Right renal pelvis (tissue), 4 donors: ENCODE measurements at regions not wholly inside any gene's neighbourhood (a gene's known extent, or its start where the extent isn't known, plus 50 kb on each side); places are given as distances from the start of the nearest gene placed in this dataset.
"Not testable (repeated sequence)": the region's sequence is repeated elsewhere in the genome, so short reads cannot be mapped to it uniquely, and the experiment has no call there.

ENCODE experiments used
- DNase-seq, 4 donors: peaks; one replicate each; pipeline ENCODE4 v3.0.0-alpha.2; 2013; ENCODE audit warnings: low read depth in 4 of 4, low spot score in 3 of 4, missing footprints in 1 of 4

DNA sequence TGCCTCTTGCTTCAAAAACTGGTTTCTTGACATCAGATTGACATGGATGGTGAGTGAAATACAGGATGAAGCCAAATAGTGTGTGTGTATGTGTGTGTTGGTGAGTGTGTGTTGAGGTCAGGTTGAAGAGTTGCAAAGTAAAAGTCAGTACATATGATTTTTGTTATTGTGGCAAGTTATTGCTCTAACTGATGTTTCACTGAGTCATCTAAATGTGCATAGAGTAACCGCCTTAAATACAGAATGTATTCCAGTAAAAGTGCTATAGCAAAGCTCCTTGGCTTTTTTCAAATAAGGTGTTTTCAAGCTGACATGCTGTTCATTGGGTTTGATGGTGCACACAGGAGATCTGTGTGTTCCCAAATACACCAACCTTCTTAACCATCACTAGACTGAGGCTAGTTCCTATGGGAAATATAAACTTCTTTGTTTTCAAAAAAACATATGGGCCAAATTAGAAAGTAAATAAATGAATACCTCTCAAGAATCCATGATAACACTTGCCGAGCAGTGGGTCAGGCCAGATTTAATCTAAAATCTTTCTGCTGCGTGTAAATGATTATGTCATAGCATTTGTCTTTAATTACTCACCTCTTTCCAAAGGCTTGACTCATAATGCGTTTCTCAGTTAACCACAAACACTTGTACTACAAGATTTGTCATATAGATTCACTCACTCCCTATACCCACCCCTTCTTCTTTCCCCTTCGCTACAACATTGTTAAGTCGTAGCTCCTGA, 151.1 kb downstream of the LYPLAL1 start:
- no peak for DNase-seq

DNA sequence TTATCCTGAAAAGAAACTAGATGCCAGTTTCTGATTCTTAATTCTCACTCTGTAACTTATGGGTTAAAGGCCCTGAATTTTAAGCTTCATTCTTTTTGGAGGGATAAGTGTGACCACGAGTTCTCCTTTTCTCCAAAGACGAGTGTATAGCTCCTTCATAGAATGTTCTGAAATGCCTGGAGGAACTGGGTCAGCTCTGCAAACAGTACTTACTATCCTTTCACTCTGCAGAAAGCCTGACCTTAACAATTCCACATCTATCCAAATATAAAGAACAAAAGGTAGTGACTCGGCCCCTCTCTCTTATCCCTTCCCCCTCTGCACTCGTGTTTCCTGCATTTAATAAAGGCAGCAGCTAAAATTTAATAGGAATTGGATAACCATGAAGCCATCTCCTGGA, 150.5 kb downstream of the LYPLAL1 start:
- no peak for DNase-seq

DNA sequence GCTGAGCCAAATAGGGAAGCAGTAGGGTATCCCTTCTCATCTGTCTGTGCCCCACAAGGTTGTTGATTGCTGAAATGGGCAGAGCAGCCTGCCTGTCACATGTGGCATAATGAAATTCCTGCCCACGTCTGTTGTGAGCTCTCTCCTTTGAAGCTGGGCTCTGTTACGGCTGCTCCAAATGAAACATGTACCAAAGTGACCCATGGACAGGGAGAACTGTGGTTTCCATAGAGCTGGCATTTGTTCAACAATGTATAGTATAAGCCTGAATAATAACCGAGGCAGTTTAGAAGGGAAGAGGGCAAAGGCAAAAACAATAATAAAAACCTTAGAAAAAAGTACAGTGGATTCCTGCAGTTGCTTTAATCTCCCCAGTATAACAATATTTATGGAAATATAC, 149.7 kb downstream of the LYPLAL1 start:
- DNase-seq = no peak

DNA sequence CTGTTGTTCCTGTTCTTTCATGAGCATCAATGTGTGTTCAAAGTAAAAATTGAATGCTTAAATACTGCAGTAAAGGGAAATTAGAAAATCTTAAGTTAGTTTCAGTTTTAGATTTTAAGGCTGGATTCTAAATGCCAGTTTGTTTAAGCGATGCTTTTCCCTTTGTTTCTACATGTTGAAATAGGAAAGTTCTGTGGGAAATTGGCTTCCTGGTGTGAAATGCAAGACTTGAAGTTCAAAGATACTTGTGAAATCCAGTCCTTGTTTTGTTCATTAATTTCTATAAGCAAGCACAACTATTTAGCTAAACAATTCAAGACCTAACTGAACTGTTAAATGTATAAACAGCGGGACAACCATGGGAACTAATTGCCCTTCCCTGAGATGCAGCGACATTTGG, 149.1 kb downstream of the LYPLAL1 start:
- DNase-seq = no peak

DNA sequence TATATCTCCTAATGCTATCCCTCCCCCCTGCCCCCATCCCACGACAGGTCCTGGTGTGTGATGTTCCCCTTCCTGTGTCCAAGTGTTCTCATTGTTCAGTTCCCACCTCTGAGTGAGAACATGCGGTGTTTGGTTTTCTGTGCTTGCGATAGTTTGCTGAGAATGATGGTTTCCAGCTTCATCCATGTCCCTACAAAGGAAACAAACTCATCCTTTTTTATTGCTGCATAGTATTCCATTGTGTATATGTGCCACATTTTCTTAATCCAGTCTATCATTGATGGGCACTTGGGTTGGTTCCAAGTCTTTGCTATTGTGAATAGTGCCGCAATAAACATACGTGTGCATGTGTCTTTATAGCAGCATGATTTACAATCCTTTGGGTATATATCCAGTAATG, 146.9 kb downstream of the LYPLAL1 start:
- not testable (repeated sequence) for DNase-seq

DNA sequence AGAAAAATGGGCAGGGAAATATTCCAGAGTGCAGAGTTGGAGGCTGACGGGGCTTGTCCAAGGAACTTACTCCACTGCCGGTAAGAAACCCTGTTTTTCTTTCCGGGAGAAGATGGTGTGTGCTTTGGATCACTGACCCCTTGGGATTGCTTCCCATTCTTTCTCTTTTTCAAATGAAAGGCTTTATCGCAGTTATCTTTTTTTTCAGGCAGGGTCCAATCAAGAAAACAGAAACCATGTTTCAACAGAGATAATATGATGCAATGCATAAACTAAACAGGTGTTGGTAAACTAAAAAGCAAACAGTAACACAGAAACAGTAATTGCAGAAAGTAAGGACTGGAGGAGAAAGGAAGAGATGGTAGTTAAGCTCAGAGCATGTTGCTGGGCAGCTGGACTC, 145.1 kb downstream of the LYPLAL1 start:
- DNase-seq = no peak

DNA sequence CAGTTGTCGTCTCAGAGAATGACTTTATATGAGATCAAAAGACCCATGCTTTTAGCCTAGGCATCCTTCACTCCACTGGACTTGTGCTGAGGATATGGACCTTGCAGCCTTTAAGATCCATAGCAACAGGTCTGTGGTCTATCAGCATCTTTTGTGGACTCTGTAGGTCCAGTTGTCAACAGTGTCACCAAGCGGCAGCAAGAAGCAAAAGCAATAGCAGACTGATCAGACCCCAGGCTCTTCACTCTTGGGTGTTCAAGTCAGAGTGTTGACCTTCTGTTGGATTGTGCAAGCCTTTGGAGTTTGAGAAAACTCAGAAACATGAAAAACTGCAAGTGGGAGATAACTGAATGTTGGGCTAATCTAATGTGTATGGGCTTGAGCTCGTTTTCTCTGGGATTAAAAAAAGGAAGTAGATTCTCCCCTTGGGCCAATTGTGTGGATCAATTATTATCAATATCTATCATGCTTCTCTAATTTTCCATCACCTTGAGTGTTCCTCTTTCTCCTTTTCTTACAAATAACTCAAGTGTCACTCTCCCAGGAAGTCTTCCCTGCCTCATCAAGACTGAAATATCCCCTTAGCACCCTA, 144.2 kb downstream of the LYPLAL1 start:
- DNase-seq = no peak

DNA sequence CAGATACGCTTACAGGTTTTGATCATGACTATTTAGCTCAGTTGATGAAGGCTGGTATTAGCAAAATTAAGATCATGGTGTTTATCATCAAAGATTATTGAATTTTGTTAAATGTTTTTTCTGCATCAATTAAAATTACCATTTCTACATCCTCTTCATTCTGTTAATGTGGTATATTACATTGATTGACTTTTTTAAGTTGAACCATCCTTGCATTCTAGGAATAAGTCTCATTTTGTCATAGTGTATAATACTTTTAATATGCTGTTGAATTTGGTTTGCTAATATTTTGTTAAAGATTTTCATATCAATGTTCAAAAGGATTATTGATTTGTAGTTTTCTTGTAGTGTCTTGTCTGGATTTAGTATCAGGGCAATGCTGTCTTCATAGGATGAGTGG, 142.4 kb downstream of the LYPLAL1 start:
- no peak for DNase-seq

DNA sequence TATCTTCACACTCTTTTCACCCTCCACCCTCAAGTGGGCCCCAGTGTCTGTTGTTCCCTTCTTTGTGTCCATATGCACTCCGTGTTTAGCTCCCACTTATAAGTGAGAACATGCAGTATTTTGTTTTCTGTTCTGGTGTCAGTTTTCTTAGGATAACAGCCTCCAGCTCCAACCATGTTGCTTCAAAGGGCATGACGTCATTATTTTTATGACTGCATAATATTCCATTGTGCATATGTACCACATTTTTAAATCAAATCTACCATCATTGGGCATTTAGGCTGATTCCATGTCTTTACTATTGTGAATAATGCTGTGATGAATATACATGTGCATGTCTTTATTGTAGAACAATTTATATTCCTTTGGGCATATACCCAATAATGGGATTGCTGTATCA, 140.3 kb downstream of the LYPLAL1 start:
- no peak for DNase-seq

DNA sequence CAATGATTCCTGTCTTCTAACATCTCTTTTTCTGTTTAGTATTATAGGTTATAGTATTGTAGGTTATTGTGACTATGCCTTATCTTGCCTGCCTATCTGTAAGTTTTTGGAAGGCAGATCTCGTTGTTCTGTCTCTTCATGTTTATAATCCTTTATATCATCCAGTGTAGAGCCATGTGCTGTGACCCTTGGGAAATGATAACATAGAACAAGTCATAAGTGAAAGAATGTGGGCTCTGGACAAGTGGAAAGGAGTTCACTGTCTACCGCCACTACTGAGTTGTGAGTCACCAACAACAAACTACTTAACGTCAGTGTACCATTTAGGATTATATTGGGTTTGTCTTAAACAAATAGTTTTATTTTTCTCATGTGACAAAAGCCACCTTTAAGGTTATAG, 139.3 kb downstream of the LYPLAL1 start:
- no peak for DNase-seq

DNA sequence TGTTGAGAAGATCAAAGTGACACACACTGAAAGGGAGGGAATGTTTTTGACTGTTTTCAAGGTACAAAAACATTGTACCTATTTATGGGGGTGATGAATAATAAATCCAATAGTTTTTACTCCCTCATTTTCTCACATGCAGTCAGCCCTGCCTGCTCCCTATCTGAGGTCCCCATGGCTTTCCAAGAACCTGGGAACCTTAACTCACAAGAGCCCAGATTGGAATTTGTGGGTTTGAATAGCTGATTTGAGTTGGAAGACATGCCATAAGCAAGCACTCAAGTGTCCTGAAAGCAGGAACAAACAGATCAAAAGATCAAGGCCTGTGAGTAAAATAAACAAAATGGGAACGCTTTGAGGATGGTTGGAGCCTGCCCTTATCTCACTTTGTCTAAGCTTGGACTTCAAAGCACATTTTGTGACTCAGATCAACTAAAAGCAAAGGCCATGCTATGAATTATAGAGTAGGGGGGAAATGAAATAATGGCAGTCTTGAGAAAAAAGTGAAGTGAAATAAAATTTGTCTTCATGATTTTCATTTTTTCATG, 136.6 kb downstream of the LYPLAL1 start:
- no peak for DNase-seq

DNA sequence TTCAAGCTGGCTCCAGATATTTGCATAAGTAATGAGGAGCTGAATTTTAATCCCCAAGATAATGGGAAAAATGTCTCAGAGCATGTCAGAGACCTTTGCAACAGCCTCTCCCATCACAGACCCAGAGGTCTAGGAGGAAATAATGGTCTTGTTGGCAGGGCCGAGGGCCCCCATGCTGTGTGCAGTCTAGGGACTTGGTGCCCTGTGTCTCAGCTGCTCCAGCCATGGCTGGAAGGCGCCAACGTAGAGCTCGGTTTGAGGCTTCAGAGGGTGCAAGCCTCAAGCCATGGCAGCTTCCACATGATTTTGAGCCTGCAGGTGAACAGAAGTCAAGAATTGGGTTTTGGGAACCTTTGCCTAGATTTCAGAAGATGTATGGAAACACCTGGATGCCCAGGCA, 134.7 kb downstream of the LYPLAL1 start:
- no peak for DNase-seq

DNA sequence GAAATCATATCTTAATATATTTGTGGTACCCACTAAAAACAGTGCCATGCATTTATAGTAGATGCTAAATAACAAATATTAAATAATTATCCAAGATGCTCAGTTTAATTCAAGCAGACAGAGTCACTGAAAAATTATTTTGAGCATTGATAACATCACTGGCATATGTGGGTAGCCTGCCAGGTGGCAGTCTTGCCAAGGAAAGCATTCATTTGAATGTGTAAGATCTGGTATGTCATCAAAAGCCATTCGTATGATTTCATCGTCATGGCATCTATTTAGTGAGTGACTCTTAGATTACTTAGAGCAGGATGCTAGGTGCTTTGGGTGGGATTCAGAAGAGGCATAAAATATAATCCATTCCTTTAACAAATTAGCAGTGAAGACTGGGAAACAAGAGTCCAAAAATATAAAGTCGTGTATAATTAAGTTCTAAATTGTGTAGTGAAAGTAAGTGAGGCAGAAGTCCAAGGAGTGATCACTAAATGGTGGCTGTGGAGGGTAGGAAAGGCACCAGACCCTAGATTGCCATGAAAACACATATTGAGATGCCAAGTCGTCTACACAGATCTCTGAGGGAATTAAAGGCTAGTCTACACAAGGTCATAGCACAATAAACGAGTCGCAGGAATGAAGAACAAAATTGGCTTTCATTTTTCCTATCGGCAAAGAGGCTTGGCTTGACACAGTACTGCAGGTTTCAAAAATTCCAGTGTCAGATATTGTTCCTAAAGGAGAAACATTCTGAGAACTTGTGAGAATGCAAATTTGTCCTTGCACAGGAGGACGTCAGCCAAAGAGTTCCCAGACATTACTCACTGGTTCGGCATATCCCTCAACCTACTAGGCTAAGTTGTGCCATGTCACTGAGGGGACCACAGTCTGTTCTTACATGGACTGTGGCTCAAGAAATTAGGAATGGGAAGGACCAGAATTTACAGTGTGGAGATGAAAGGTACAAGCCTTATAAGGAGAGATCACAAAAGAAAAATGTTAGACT, 130.8 kb downstream of the LYPLAL1 start:
- no peak for DNase-seq

DNA sequence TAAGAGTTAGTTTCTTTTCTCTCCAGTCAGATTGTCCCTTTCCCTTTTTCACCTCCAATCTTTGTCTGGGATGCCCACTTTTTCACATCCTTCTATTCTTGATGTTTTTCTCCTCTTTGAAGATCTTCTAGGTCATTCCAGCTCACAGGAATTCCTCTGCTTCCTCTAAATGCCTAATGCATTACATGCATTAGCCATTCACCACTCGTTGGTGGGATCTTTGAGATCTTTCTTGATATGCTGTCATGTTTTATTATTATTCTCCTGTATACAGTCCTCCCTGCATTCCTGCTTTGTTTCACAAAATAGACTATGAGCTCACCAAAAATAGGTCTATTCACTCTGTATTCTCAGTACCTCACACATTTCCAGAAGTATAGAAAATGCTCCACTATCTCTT, 129.0 kb downstream of the LYPLAL1 start:
- no peak for DNase-seq

DNA sequence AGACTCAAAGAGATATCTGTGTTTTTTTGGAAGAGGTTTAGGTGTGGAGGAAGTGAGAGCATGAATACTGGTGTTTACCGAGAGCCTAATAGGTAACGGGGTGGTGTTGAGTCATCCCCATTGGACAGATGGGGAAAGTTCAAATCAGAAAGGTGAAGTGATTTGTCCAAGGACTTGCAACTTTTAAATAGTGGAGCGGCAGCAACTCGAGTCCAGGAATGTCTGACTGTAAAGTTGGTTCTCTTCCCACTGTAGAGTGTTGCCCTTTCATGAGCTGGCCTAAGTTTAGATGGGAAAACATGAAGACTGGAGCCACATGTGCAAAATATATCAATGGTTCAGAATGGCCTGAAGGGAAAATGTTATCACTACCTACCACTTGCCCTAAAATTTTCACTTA, 125.7 kb downstream of the LYPLAL1 start:
- DNase-seq = no peak

DNA sequence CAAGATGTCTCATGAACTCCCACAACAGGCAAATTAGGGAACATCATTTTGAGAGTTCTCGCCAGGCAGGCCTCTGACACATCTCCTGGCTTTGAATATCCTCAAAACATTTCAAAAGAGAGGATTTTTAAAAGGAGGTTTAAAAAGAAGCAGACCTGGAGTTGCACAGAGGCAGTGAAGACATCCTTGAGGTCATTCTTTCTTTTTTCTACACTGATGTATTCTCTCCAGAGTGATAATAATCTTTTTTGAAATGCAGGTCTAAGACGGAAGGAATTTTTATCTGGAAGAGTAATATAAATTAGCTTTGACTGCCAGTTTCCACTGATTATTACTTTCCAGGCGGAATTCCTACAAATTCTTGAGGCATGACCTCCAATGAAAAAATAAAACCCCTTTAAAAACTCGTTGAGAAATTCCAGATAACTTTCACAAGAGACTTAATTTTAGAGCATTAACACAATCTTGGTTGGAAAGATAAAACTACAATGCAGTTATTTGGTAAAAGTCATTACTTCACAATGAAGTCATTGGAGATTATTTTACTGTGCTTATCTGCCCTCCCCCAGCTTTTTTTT, 125.0 kb downstream of the LYPLAL1 start:
- DNase-seq = no peak

DNA sequence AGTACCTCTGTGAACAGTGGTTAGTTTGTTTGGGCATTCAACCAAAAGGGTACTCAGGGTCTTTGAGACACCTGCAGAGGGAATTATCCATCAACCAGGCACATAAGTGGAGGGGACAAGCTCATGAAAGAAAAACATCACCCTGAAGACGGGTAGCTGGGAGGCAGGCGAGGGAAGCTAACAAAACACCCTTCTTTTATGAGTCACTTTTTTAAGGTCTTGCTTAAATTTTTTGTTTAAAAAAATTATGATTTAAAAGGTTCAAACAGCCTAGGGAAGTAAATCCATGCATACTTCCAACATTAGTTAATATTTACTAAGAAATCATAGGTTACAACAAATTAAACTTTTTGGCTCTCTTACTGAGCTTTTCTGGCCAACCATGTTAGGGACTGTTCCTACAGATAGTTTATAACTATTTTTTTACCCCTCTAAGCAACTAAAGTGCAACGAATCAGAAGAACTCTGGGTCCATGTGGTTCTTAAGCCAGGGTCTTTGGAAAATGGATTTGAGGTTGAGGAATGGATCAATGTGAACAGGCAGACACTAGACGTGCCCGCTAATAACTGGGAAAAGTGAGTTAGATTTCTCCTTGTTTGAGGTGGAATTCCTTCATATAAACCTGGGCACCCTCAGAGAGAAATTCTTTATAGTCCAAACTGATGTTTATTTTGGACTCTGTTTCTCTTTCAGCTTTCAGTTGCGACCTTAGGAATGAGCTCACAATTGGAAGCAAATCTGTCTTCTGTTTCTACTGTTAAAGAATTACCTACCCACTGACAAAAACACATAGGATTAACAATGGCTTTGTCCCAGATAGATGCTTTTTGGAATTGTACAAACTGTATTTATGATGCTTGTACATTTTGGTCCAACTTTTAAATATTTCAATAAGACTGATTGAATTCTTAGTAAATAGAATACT, 123.0 kb downstream of the LYPLAL1 start:
- DNase-seq = no peak

DNA sequence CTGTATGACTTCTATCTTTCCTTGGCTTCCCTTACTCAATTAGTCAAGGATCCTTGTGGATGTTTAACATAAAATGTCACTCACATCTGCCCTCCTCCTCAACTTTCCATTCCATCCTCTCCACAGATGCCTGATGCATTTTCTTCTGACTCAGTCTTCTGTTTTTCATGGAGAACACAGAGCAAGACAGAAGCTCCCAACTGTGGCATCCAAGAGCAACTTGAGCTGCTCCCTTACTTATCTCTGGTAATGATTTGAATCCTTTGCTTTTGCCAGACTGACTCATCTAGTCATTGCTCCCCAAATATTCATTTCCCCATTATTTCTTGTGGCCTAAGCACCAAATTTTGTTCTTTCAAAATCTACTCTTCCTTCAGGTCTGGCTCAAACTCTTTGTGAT, 120.6 kb downstream of the LYPLAL1 start:
- DNase-seq = no peak

DNA sequence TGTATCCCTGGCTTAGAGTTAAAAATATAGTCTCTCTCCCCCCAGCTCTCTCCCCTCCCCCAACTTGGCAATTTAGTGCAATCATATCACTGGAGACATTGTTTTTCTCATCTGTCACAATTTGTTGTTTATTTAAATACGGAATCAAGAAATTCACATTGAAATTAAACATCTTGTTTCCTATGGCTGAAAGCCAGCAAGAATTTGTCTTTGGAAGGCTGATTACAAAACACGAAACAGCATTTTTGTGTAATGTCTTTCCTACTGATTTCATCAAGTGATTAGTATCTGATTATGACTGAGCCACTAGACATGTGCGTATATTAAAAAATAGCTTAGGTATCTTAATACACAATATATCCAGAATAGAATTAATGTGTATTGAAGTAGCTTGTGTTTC, 119.7 kb downstream of the LYPLAL1 start:
- DNase-seq = no peak

DNA sequence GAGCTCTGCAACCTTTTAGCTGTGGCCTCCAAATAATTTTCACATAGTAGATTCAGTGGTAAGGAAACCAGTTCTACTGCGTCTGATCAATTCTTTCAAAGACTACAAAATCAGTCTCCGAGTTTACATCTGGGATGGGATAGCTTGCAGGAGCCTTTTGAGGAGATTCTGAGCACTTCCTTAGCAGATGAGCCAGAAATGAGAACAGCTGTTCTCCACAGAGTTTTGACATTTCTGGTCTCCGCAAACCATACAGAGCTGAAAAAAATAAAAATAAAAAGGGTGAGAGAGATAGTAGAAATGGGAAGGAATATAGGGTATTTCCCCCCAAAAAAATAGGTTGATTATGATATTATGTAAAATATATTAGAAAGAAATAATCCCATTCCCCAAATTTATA, 119.3 kb downstream of the LYPLAL1 start:
- no peak for DNase-seq
